CD1c-positive myeloid dendritic cell (primary cell): ENCODE measurements at regions not wholly inside any gene's neighbourhood (a gene's known extent, or its start where the extent isn't known, plus 50 kb on each side); places are given as distances from the start of the nearest gene placed in this dataset.
"Not testable (repeated sequence)": the region's sequence is repeated elsewhere in the genome, so short reads cannot be mapped to it uniquely, and the experiment has no call there.

Experiments used
- DNase-seq: peaks from one replicate; pipeline ENCODE4 v3.0.0-alpha.2; 2016; ENCODE audit errors: extremely low spot score

- no peak for DNase-seq
Observed at GRCh38 chr7:12884856-12885440, 197.5 kb downstream of the ARL4A start.

- DNase-seq = no peak
Observed at GRCh38 chr7:12888717-12889116, 201.3 kb downstream of the ARL4A start.

- no peak for DNase-seq
Observed at GRCh38 chr7:12889391-12889790, 202.0 kb downstream of the ARL4A start.

- DNase-seq = no peak
Observed at GRCh38 chr7:12890586-12890985, 203.2 kb downstream of the ARL4A start.

GRCh38 chr7:12893292-12893691, 205.9 kb downstream of the ARL4A start:
- DNase-seq = no peak

- DNase-seq = no peak
Observed at GRCh38 chr7:12895296-12895695, 207.9 kb downstream of the ARL4A start.

- no peak for DNase-seq
Observed at GRCh38 chr7:12896316-12896715, 208.9 kb downstream of the ARL4A start.

- no peak for DNase-seq
Observed at GRCh38 chr7:12898004-12898403, 210.6 kb downstream of the ARL4A start.

GRCh38 chr7:12898620-12899019, 211.2 kb downstream of the ARL4A start:
- DNase-seq = no peak

GRCh38 chr7:12905671-12906070, 218.2 kb downstream of the ARL4A start:
- no peak for DNase-seq

GRCh38 chr7:12907774-12908173, 220.3 kb downstream of the ARL4A start:
- DNase-seq = no peak

- DNase-seq = no peak
Observed at GRCh38 chr7:12909483-12909882, 222.1 kb downstream of the ARL4A start.

- DNase-seq = no peak
Observed at GRCh38 chr7:12911053-12911452, 223.6 kb downstream of the ARL4A start.

- no peak for DNase-seq
Observed at GRCh38 chr7:12913002-12913401, 225.6 kb downstream of the ARL4A start.

- DNase-seq = no peak
Observed at GRCh38 chr7:12917801-12918200, 230.4 kb downstream of the ARL4A start.

GRCh38 chr7:12921751-12922345, 234.4 kb downstream of the ARL4A start:
- no peak for DNase-seq

GRCh38 chr7:12923971-12924370, 236.5 kb downstream of the ARL4A start:
- no peak for DNase-seq

- no peak for DNase-seq
Observed at GRCh38 chr7:12926206-12926605, 238.8 kb downstream of the ARL4A start.

GRCh38 chr7:12927635-12928434, 240.4 kb downstream of the ARL4A start:
- DNase-seq = no peak

GRCh38 chr7:12929476-12930140, 242.2 kb downstream of the ARL4A start:
- no peak for DNase-seq

- DNase-seq = no peak
Observed at GRCh38 chr7:12930534-12930933, 243.1 kb downstream of the ARL4A start.

- DNase-seq = not testable (repeated sequence)
Observed at GRCh38 chr7:12931465-12931864, 244.0 kb downstream of the ARL4A start.

- DNase-seq = no peak
Observed at GRCh38 chr7:12939694-12940093, 252.3 kb downstream of the ARL4A start.
